Neural progenitor cell (in vitro differentiated cells): ENCODE measurements at regions not wholly inside any gene's neighbourhood (a gene's known extent, or its start where the extent isn't known, plus 50 kb on each side); places are given as distances from the start of the nearest gene placed in this dataset.
A peak's percentile ranks its signal among the peaks of the same experiment; 100 is the strongest.

Source experiments
- DNase-seq: peaks from one replicate; pipeline ENCODE4 v3.0.0-alpha.2; 2016; ENCODE audit warnings: low spot score
- H2AFZ ChIP-seq: fragments of 200-600 bp; sonication (generic); replicated peaks from 2 replicates; pipeline ENCODE4 v1.6.1; 2016; ENCODE audit warnings: antibody characterized with exemption
- H3F3A ChIP-seq: fragments of 200-600 bp; sonication (generic); 2 replicates; pipeline ENCODE4 v1.6.1; 2016; ENCODE audit warnings: antibody characterized with exemption, low read depth
- H3K27ac ChIP-seq: fragments of 200-600 bp; sonication (generic); 2 replicates; pipeline ENCODE4 v1.5.1; 2016; ENCODE audit warnings: mild to moderate bottlenecking
- H3K27me3 ChIP-seq: fragments of 200-600 bp; sonication (generic); 2 replicates; pipeline ENCODE4 v1.6.1; 2016; ENCODE audit warnings: mild to moderate bottlenecking, moderate library complexity
- H3K36me3 ChIP-seq: fragments of 200-600 bp; sonication (generic); 2 replicates; pipeline ENCODE4 v1.5.1; 2016
- H3K4me1 ChIP-seq: fragments of 200-600 bp; sonication (generic); 2 replicates; pipeline ENCODE4 v1.6.1; 2016; ENCODE audit warnings: mixed run types
- H3K4me2 ChIP-seq: fragments of 200-600 bp; sonication (generic); 2 replicates; pipeline ENCODE4 v1.6.1; 2016
- H3K4me3 ChIP-seq: fragments of 200-600 bp; sonication (generic); 2 replicates; pipeline ENCODE4 v1.5.1; 2016
- H3K79me2 ChIP-seq: fragments of 200-600 bp; sonication (generic); 2 replicates; pipeline ENCODE4 v1.6.1; 2016; ENCODE audit warnings: low read depth
- H3K9ac ChIP-seq: fragments of 200-600 bp; sonication (generic); 2 replicates; pipeline ENCODE4 v1.6.1; 2016
- H3K9me3 ChIP-seq: fragments of 200-600 bp; sonication (generic); 2 replicates; pipeline ENCODE4 v1.5.1; 2016; ENCODE audit warnings: low read depth
- H4K20me1 ChIP-seq: fragments of 200-600 bp; sonication (generic); 2 replicates; pipeline ENCODE4 v1.6.1; 2016; ENCODE audit warnings: low read depth
- H3K27ac Mint-ChIP-seq: 3 replicates; pipeline ENCODE4 v1.8.0; 2021; ENCODE audit warnings: mixed read lengths
- H3K27me3 Mint-ChIP-seq: 2 replicates; pipeline ENCODE4 v1.8.0; 2022; ENCODE audit warnings: low read depth, mild to moderate bottlenecking, inconsistent platforms, moderate library complexity, mixed read lengths; ENCODE audit not compliant: insufficient read depth
- H3K36me3 Mint-ChIP-seq: 3 replicates; pipeline ENCODE4 v1.8.0; 2021; ENCODE audit warnings: mixed read lengths
- H3K4me1 Mint-ChIP-seq: 3 replicates; pipeline ENCODE4 v1.8.0; 2021; ENCODE audit warnings: mixed read lengths
- H3K4me3 Mint-ChIP-seq: 3 replicates; pipeline ENCODE4 v1.8.0; 2021; ENCODE audit warnings: mild to moderate bottlenecking, moderate library complexity, mixed read lengths
- H3K9me3 Mint-ChIP-seq: 3 replicates; pipeline ENCODE4 v1.8.0; 2020; ENCODE audit warnings: mixed read lengths
- CTCF ChIP-seq: fragments of 200-600 bp; sonication (generic); IDR thresholded peaks from 2 replicates; pipeline ENCODE4 v1.5.1; 2017; ENCODE audit warnings: antibody characterized with exemption, mild to moderate bottlenecking
- EZH2 ChIP-seq: fragments of 200-600 bp; sonication (generic); IDR thresholded peaks from 2 replicates; pipeline ENCODE4 v1.6.1; 2017; ENCODE audit warnings: antibody characterized with exemption, mild to moderate bottlenecking, moderate library complexity
- EZH2phosphoT487 ChIP-seq: fragments of 200-600 bp; sonication (generic); IDR thresholded peaks from 2 replicates; pipeline ENCODE4 v1.6.1; 2017; ENCODE audit warnings: antibody characterized with exemption

GRCh38 chr15:94793641-94794040, 562.3 kb downstream of the MCTP2 start:
- Histone ChIP-seq H2AFZ (peak overlapping the region; percentile 21), H3K4me2 (no peak overlapping the region), H3F3A (no peaks in the 10 kb centered on the region), H3K4me1 (peaks cover 9% of the 10 kb centered on the region), H3K27ac (no peak overlapping the region), H3K79me2 (no peaks in the 10 kb centered on the region), H3K4me3 (no peak overlapping the region), H3K9ac (no peak overlapping the region), H3K27me3 (no peaks in the 10 kb centered on the region), H3K36me3 (no peaks in the 10 kb centered on the region), H3K9me3 (no peaks in the 10 kb centered on the region), H4K20me1 (no peaks in the 10 kb centered on the region)
- DNase-seq = peak; percentile 37
- Mint-ChIP-seq H3K4me3 (no peak overlapping the region), H3K9me3 (peaks cover 5% of the 10 kb centered on the region), H3K4me1 (peaks cover 6% of the 10 kb centered on the region), H3K27ac (no peak overlapping the region), H3K27me3 (no peaks in the 10 kb centered on the region), H3K36me3 (no peaks in the 10 kb centered on the region)
- no peak for TF ChIP-seq CTCF
- TF ChIP-seq EZH2 = no peak
- TF ChIP-seq EZH2phosphoT487 = no peak

- H3K9ac ChIP-seq = no peak overlapping the region
- H3K4me3 ChIP-seq = no peak overlapping the region
- no peak overlapping the region for H2AFZ ChIP-seq
- TF ChIP-seq EZH2 (no peak), EZH2phosphoT487 (no peak), CTCF (no peak)
- H3K4me2 ChIP-seq = no peak overlapping the region
- H3K79me2 ChIP-seq = no peaks in the 10 kb centered on the region
- H3K36me3 ChIP-seq = peaks cover 3% of the 10 kb centered on the region
- H3K36me3 Mint-ChIP-seq = no peaks in the 10 kb centered on the region
- DNase-seq = no peak
- H3K4me3 Mint-ChIP-seq = no peak overlapping the region
- H3K9me3 Mint-ChIP-seq = peaks cover 15% of the 10 kb centered on the region
- no peak overlapping the region for H3K27ac ChIP-seq
- H3K4me1 Mint-ChIP-seq = peaks cover 5% of the 10 kb centered on the region
- H3K4me1 ChIP-seq = peaks cover 8% of the 10 kb centered on the region
- no peaks in the 10 kb centered on the region for H3F3A ChIP-seq
- H3K9me3 ChIP-seq = no peaks in the 10 kb centered on the region
- H4K20me1 ChIP-seq = no peaks in the 10 kb centered on the region
- H3K27me3 ChIP-seq = no peaks in the 10 kb centered on the region
- H3K27ac Mint-ChIP-seq = no peak overlapping the region
- no peaks in the 10 kb centered on the region for H3K27me3 Mint-ChIP-seq
Measured at GRCh38 chr15:94804613-94805012, 573.3 kb downstream of the MCTP2 start.

GRCh38 chr15:94815110-94815731, 583.9 kb downstream of the MCTP2 start:
- no peak overlapping the region for H3K4me3 Mint-ChIP-seq
- no peak overlapping the region for H2AFZ ChIP-seq

More at GRCh38 chr15:94815110-94815731, 583.9 kb downstream of the MCTP2 start:
- no peaks in the 10 kb centered on the region for H3F3A ChIP-seq
- H3K4me2 ChIP-seq = no peak overlapping the region
- no peaks in the 10 kb centered on the region for H3K79me2 ChIP-seq
- no peaks in the 10 kb centered on the region for H3K36me3 Mint-ChIP-seq
- no peak overlapping the region for H3K9ac ChIP-seq
- H3K27me3 Mint-ChIP-seq = peaks cover 5% of the 10 kb centered on the region
- no peaks in the 10 kb centered on the region for H3K4me1 Mint-ChIP-seq
- H3K4me3 ChIP-seq = no peak overlapping the region
- H3K9me3 ChIP-seq = no peaks in the 10 kb centered on the region
- H3K36me3 ChIP-seq = no peaks in the 10 kb centered on the region
- H4K20me1 ChIP-seq = no peaks in the 10 kb centered on the region
- no peak for DNase-seq
- TF ChIP-seq CTCF (no peak), EZH2 (no peak), EZH2phosphoT487 (no peak)
- H3K27me3 ChIP-seq = no peaks in the 10 kb centered on the region
- no peaks in the 10 kb centered on the region for H3K4me1 ChIP-seq
- H3K27ac ChIP-seq = no peak overlapping the region
- no peak overlapping the region for H3K27ac Mint-ChIP-seq
- no peaks in the 10 kb centered on the region for H3K9me3 Mint-ChIP-seq
